ENCODE measurements at regions not wholly inside any gene's neighbourhood (a gene's known extent, or its start where the extent isn't known, plus 50 kb on each side); places are given as distances from the start of the nearest gene placed in this dataset.

GRCh38 chr12:111310076-111310870 is 58.6 kb downstream of the PHETA1 start:
- no peak for DNase-seq

- no peak for DNase-seq
These were observed 59.3 kb downstream of the PHETA1 start for GRCh38 chr12:111309584-111309983.

- DNase-seq = no peak
These were observed 60.4 kb downstream of the PHETA1 start for GRCh38 chr12:111308473-111308872.

- DNase-seq = no peak
These were observed 64.2 kb downstream of the PHETA1 start for GRCh38 chr12:111304642-111305071.

- DNase-seq = no peak
These were observed 65.4 kb downstream of the PHETA1 start for GRCh38 chr12:111303531-111303930.

- peak; percentile 23 to 50 for DNase-seq
These were observed 70.1 kb downstream of the PHETA1 start for GRCh38 chr12:111298582-111299436.

- DNase-seq = no peak
These were observed 71.0 kb downstream of the PHETA1 start for GRCh38 chr12:111297703-111298426.

GRCh38 chr12:111296906-111297463 is 71.9 kb downstream of the PHETA1 start:
- no peak for DNase-seq

GRCh38 chr12:111295176-111295575 is 73.7 kb downstream of the PHETA1 start:
- no peak for DNase-seq

- no peak for DNase-seq
These were observed 75.5 kb downstream of the PHETA1 start for GRCh38 chr12:111293266-111294009.

- DNase-seq = no peak
These were observed 77.5 kb downstream of the PHETA1 start for GRCh38 chr12:111291357-111291756.

GRCh38 chr12:111288771-111289170 is 80.1 kb downstream of the PHETA1 start:
- DNase-seq = no peak

- DNase-seq = no peak
These were observed 81.6 kb downstream of the PHETA1 start for GRCh38 chr12:111287125-111287900.

- DNase-seq = no peak
These were observed 83.7 kb downstream of the PHETA1 start for GRCh38 chr12:111285200-111285599.

GRCh38 chr12:111284709-111285108 is 84.2 kb downstream of the PHETA1 start:
- DNase-seq = no peak

- DNase-seq = no peak
These were observed 84.9 kb downstream of the PHETA1 start for GRCh38 chr12:111283966-111284365.

GRCh38 chr12:111283521-111283920 is 85.4 kb downstream of the PHETA1 start:
- no peak for DNase-seq

- no peak for DNase-seq
These were observed 91.3 kb downstream of the PHETA1 start for GRCh38 chr12:111277570-111277969.

GRCh38 chr12:111276146-111276545 is 92.7 kb downstream of the PHETA1 start:
- no peak for DNase-seq

- no peak for DNase-seq
These were observed 93.6 kb downstream of the PHETA1 start for GRCh38 chr12:111275308-111275707.

All from right lung (tissue), 2 donors.